PC-3 (cell line): ENCODE measurements at regions not wholly inside any gene's neighbourhood (a gene's known extent, or its start where the extent isn't known, plus 50 kb on each side); places are given as distances from the start of the nearest gene placed in this dataset.

Experiments used
- ATAC-seq: fragments of 200-7000 bp; cut with Tn5 transposase; 2 replicates; pipeline ENCODE4 v1.9.1; 2020; ENCODE audit warnings: mild to moderate bottlenecking, moderate library complexity
- BruUV-seq: library from RNA; stranded (reverse); fragments of 400-500 nt; replicated peaks from 2 replicates; lab custom pipeline; 2021; lab: Mats Ljungman, UMichigan
- CTCF ChIA-PET: fragments of 300-600 bp; sonication (Branson Sonifier 250); formaldehyde crosslinking; loops from one replicate; lab custom pipeline; 2022; ENCODE audit warnings: antibody characterized with exemption; lab: Charles Lee
- POLR2A ChIA-PET: fragments of 300-600 bp; sonication (Branson Sonifier 250); formaldehyde crosslinking; loops from one replicate; lab custom pipeline; 2022; ENCODE audit warnings: antibody characterized with exemption; ENCODE audit not compliant: unreplicated experiment; lab: Charles Lee
- DNase-seq: peaks from one replicate; pipeline ENCODE4 v3.0.0-alpha.2; 2015
- H2AFZ ChIP-seq: fragments of 300-600 bp; sonication (generic); 2 replicates; pipeline ENCODE4 v1.6.0; 2016; ENCODE audit warnings: antibody characterized with exemption, low read length
- H3F3A ChIP-seq: fragments of 300-600 bp; sonication (generic); one replicate; pipeline ENCODE4 v1.6.0; 2017; ENCODE audit warnings: antibody characterized with exemption, low read length, control low read depth, mild to moderate bottlenecking; ENCODE audit not compliant: unreplicated experiment
- H3K27ac ChIP-seq: fragments of 300-600 bp; sonication (generic); 2 replicates; pipeline ENCODE4 v1.5.1; 2016; ENCODE audit warnings: mild to moderate bottlenecking, low read length
- H3K27me3 ChIP-seq: fragments of 300-600 bp; sonication (generic); 2 replicates; pipeline ENCODE4 v1.6.1; 2016; ENCODE audit warnings: low read length, mixed read lengths
- H3K36me3 ChIP-seq: fragments of 300-600 bp; sonication (generic); 2 replicates; pipeline ENCODE4 v1.6.1; 2016; ENCODE audit warnings: low read depth, mixed run types, low read length, mixed read lengths
- H3K4me1 ChIP-seq: fragments of 300-600 bp; sonication (generic); 2 replicates; pipeline ENCODE4 v1.5.1; 2016; ENCODE audit warnings: low read length; ENCODE audit not compliant: insufficient read depth
- H3K4me2 ChIP-seq: fragments of 300-600 bp; sonication (generic); 2 replicates; pipeline ENCODE4 v1.6.0; 2016; ENCODE audit warnings: low read length
- H3K4me3 ChIP-seq: fragments of 300-600 bp; sonication (generic); 2 replicates; pipeline ENCODE4 v1.5.1; 2016; ENCODE audit warnings: mild to moderate bottlenecking, low read length, mixed read lengths
- H3K79me2 ChIP-seq: fragments of 300-600 bp; sonication (generic); 2 replicates; pipeline ENCODE4 v1.6.1; 2017; ENCODE audit warnings: low read length, mixed read lengths
- H3K9ac ChIP-seq: fragments of 300-600 bp; sonication (generic); 2 replicates; pipeline ENCODE4 v1.6.0; 2016; ENCODE audit warnings: mild to moderate bottlenecking, low read length
- H3K9me2 ChIP-seq: fragments of 300-600 bp; sonication (generic); replicated peaks from 2 replicates; pipeline ENCODE4 v1.6.1; 2016; ENCODE audit warnings: mixed run types, low read length, mixed read lengths
- H3K9me3 ChIP-seq: fragments of 300-600 bp; sonication (generic); 2 replicates; pipeline ENCODE4 v1.6.1; 2016; ENCODE audit warnings: low read length, mixed read lengths
- H4K20me1 ChIP-seq: fragments of 300-600 bp; sonication (generic); 2 replicates; pipeline ENCODE4 v1.6.1; 2016; ENCODE audit warnings: low read length, mixed read lengths
- CTCF ChIP-seq: fragments of 300-600 bp; sonication (generic); conservative IDR thresholded peaks from 2 replicates; pipeline ENCODE4 v1.5.1; 2017; ENCODE audit warnings: antibody characterized with exemption, low read depth, mild to moderate bottlenecking, low read length
- EZH2 ChIP-seq: fragments of 300-600 bp; sonication (generic); IDR thresholded peaks from one replicate; pipeline ENCODE4 v1.6.1; 2017; ENCODE audit warnings: antibody characterized with exemption, mild to moderate bottlenecking, low read length; ENCODE audit not compliant: unreplicated experiment
- EZH2phosphoT487 ChIP-seq: fragments of 300-600 bp; sonication (generic); IDR thresholded peaks from 2 replicates; pipeline ENCODE4 v1.6.1; 2018; ENCODE audit warnings: mild to moderate bottlenecking, antibody characterized with exemption, low read length, borderline replicate concordance
- intact Hi-C: fragments of 100-400 bp; cut with micrococcal nuclease; formaldehyde crosslinking; loops from 2 replicates; pipeline ENCODE4 v1.9.0; 2023

- BruUV-seq, result no TSS peak
- intact Hi-C loops, result no loop called here
- no peaks in the 10 kb centered on the region; the same call in 1 of the 2 replicates for H3K9me3 ChIP-seq
- peak overlapping the region; percentile 23; the same call in 1 of the 2 replicates for H2AFZ ChIP-seq
- no peak overlapping the region for H3K9ac ChIP-seq
- peak overlapping the region; percentile 30 for H3K4me2 ChIP-seq
- ATAC-seq (peak; percentile 84), DNase-seq (peak; percentile 84)
- ChIA-PET CTCF (no interaction called here), POLR2A (no interaction called here)
- TF ChIP-seq EZH2phosphoT487 (no peak), EZH2 (no peak), CTCF (no peak)
- H3K4me3 ChIP-seq, result no peak overlapping the region
- peaks cover 14% of the 10 kb centered on the region for H3K4me1 ChIP-seq
- H3F3A ChIP-seq, result no peaks in the 10 kb centered on the region
- no peaks in the 10 kb centered on the region for H3K9me2 ChIP-seq
- H3K27ac ChIP-seq, result peak overlapping the region; percentile 32
- H3K36me3 ChIP-seq, result no peaks in the 10 kb centered on the region
- no peaks in the 10 kb centered on the region for H4K20me1 ChIP-seq
- no peaks in the 10 kb centered on the region for H3K79me2 ChIP-seq
- H3K27me3 ChIP-seq, result no peaks in the 10 kb centered on the region
These were observed 290.0 kb downstream of the HAO1 start for GRCh38 chr20:7650086-7650879.

GRCh38 chr20:7654231-7654630 lies 286.0 kb downstream of the HAO1 start:
- intact Hi-C loops, result no loop called here
- Histone ChIP-seq H3F3A (no peaks in the 10 kb centered on the region), H3K4me2 (no peak overlapping the region), H3K36me3 (no peaks in the 10 kb centered on the region), H3K9me2 (no peaks in the 10 kb centered on the region), H2AFZ (no peak overlapping the region), H3K4me3 (no peak overlapping the region), H3K27ac (no peak overlapping the region), H3K79me2 (no peaks in the 10 kb centered on the region), H3K9me3 (no peaks in the 10 kb centered on the region; the same call in 1 of the 2 replicates), H3K27me3 (no peaks in the 10 kb centered on the region), H3K9ac (no peak overlapping the region), H3K4me1 (peaks cover 29% of the 10 kb centered on the region), H4K20me1 (no peaks in the 10 kb centered on the region)
- no TSS peak for BruUV-seq
- DNase-seq (no peak), ATAC-seq (no peak)
- POLR2A ChIA-PET, result no interaction called here
- CTCF ChIA-PET, result no interaction called here
- no peak for TF ChIP-seq EZH2
- TF ChIP-seq CTCF, result no peak
- no peak for TF ChIP-seq EZH2phosphoT487
